Ascending aorta (tissue), 2 donors: ENCODE measurements at regions not wholly inside any gene's neighbourhood (a gene's known extent, or its start where the extent isn't known, plus 50 kb on each side); places are given as distances from the start of the nearest gene placed in this dataset.
"Not testable (repeated sequence)": the region's sequence is repeated elsewhere in the genome, so short reads cannot be mapped to it uniquely, and the experiment has no call there.

ENCODE experiments used
- DNase-seq, 2 donors: peaks; one replicate each; pipeline ENCODE4 v3.0.0-alpha.2; 2019; ENCODE audit warnings: low spot score in 2 of 2
- H3K27ac ChIP-seq, 2 donors: fragments of 200-600 bp; sonication (generic); one replicate each; pipeline ENCODE4 v1.5.1; 2016 to 2017; ENCODE audit warnings: mild to moderate bottlenecking in 1 of 2
- H3K27me3 ChIP-seq: fragments of 200-600 bp; sonication (generic); one replicate; pipeline ENCODE4 v1.5.1; 2017
- H3K36me3 ChIP-seq, 2 donors: fragments of 200-600 bp; sonication (generic); one replicate each; pipeline ENCODE4 v1.5.1; 2016
- H3K4me1 ChIP-seq, 2 donors: fragments of 200-600 bp; sonication (generic); one replicate each; pipeline ENCODE4 v1.5.1; 2016 to 2017; ENCODE audit warnings: mild to moderate bottlenecking in 1 of 2
- H3K4me3 ChIP-seq, 2 donors: fragments of 200-600 bp; sonication (generic); one replicate each; pipeline ENCODE4 v1.5.1; 2016 to 2017; ENCODE audit warnings: mild to moderate bottlenecking in 1 of 2
- H3K9me3 ChIP-seq, 2 donors: fragments of 200-600 bp; sonication (generic); one replicate each; pipeline ENCODE4 v1.5.1; 2016
- intact Hi-C: fragments of 100-400 bp; cut with DNase I; formaldehyde crosslinking; loops from one replicate; pipeline ENCODE4 v1.15.1; 2023
- TF ChIP-seq, protein P1 (sequence below), 3 experiments: fragments of 200-600 bp in 2 of 3; fragments of 450-650 bp in 1 of 3; sonication (generic) in 2 of 3; IDR thresholded peaks; one replicate each; pipeline ENCODE4 v1.5.1; 2016 to 2019; ENCODE audit warnings: antibody characterized with exemption in 3 of 3, mild to moderate bottlenecking in 1 of 3, moderate library complexity in 1 of 3

- H3K9me3 ChIP-seq, result no peaks in the 10 kb centered on the region
- no peak overlapping the region for H3K4me3 ChIP-seq
- no peak overlapping the region for H3K27ac ChIP-seq
- no peaks in the 10 kb centered on the region for H3K4me1 ChIP-seq
- no peaks in the 10 kb centered on the region for H3K27me3 ChIP-seq
- H3K36me3 ChIP-seq, result no peaks in the 10 kb centered on the region
- TF ChIP-seq, protein P1, sequence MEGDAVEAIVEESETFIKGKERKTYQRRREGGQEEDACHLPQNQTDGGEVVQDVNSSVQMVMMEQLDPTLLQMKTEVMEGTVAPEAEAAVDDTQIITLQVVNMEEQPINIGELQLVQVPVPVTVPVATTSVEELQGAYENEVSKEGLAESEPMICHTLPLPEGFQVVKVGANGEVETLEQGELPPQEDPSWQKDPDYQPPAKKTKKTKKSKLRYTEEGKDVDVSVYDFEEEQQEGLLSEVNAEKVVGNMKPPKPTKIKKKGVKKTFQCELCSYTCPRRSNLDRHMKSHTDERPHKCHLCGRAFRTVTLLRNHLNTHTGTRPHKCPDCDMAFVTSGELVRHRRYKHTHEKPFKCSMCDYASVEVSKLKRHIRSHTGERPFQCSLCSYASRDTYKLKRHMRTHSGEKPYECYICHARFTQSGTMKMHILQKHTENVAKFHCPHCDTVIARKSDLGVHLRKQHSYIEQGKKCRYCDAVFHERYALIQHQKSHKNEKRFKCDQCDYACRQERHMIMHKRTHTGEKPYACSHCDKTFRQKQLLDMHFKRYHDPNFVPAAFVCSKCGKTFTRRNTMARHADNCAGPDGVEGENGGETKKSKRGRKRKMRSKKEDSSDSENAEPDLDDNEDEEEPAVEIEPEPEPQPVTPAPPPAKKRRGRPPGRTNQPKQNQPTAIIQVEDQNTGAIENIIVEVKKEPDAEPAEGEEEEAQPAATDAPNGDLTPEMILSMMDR (IDR thresholded peaks at IDR 0.05), result no peak
- intact Hi-C loops, result no loop called here
- DNase-seq, result no peak
Measured at GRCh38 chr11:69898123-69898522, 78.9 kb upstream of the FGF3 start.

- Histone ChIP-seq H3K9me3 (no peaks in the 10 kb centered on the region), H3K27me3 (no peaks in the 10 kb centered on the region), H3K4me1 (no peaks in the 10 kb centered on the region), H3K27ac (no peak overlapping the region), H3K36me3 (no peaks in the 10 kb centered on the region), H3K4me3 (no peak overlapping the region)
- DNase-seq, result no peak
- TF ChIP-seq, protein P1 (IDR thresholded peaks at IDR 0.05), result no peak
- intact Hi-C loops, result no loop called here
Measured at GRCh38 chr11:69899957-69900821, 81.0 kb upstream of the FGF3 start.

- DNase-seq, H3K36me3 ChIP-seq, H3K9me3 ChIP-seq, intact Hi-C loops, H3K4me3 ChIP-seq, H3K4me1 ChIP-seq, H3K27ac ChIP-seq, H3K27me3 ChIP-seq: not testable (repeated sequence)
Measured at GRCh38 chr11:69900822-69901302, 81.6 kb upstream of the FGF3 start.

DNA sequence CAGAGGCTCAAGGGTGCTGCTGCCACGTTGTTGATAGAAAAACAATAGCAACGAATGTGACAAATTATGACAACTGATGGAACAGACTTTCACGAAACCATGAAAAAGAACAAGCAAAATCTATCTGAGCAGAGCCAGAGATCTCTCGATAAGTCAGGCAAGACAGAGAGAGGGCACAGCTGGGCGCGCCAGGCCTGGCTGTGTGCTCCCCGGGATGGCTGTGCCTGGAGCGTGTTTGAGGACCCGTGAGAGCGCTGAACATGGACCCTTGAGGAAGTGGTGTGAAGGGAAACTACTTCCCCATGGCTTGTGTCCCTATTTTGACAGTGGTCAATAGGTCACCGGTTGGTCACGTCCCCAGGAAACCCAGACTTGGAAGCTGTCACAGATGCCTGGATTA is 83.1 kb upstream of the FGF3 start:
- Histone ChIP-seq H3K9me3 (no peaks in the 10 kb centered on the region), H3K27me3 (no peaks in the 10 kb centered on the region), H3K36me3 (no peaks in the 10 kb centered on the region), H3K27ac (no peak overlapping the region), H3K4me3 (no peak overlapping the region), H3K4me1 (no peaks in the 10 kb centered on the region)
- no peak for DNase-seq
- intact Hi-C loops, result no loop called here
- TF ChIP-seq, protein P1 (IDR thresholded peaks at IDR 0.05), result no peak

- Histone ChIP-seq H3K4me3 (no peak overlapping the region), H3K4me1 (no peaks in the 10 kb centered on the region), H3K9me3 (no peaks in the 10 kb centered on the region), H3K27me3 (no peaks in the 10 kb centered on the region), H3K27ac (no peak overlapping the region), H3K36me3 (no peaks in the 10 kb centered on the region)
- TF ChIP-seq, protein P1 (IDR thresholded peaks at IDR 0.05), result no peak
- no peak for DNase-seq
- intact Hi-C loops, result no loop called here
Measured at GRCh38 chr11:69903211-69903610, 84.0 kb upstream of the FGF3 start.

DNA sequence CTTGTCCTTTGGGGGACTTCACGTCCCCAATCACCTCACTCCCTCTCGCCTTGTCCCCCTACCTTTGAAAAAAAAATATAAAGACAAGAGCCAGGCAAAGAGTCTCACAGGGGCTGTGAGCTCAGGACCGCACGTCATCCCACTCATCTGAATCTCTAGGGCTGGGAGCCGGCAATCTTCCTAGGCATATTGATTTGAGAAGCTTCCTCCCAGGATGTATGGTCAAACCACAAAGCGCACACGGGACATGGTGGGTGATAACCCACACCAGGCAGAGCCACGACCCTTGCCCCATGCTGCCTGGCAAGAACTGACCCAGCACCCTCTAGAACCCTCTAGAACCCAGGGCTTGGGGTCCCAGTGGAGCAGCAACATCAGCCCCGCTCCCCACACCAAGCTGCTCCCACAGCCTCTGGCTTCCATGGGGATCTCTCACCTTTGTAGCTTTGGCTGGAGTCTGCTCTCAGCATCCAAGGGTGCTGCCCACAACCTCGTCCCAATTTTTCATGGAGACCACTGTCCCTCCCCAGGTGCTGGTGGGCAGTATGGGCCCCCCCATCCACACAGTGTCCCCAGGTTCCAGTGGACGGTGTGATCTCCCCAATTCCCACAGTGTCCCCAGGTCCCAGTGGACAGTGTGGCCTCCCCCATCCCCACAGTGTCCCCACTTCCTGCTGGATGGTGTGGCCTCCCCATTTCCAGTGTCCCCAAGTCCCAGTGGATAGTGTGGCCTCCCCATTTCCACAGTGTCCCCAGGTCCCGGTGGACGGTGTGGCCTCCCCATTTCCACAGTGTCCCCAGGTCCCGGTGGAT is 85.2 kb upstream of the FGF3 start:
- intact Hi-C loops, result no loop called here

More for the DNA sequence above, 85.2 kb upstream of the FGF3 start:
- Histone ChIP-seq H3K27ac (no peak overlapping the region), H3K4me1 (no peaks in the 10 kb centered on the region), H3K36me3 (no peaks in the 10 kb centered on the region), H3K4me3 (no peak overlapping the region), H3K9me3 (no peaks in the 10 kb centered on the region), H3K27me3 (no peaks in the 10 kb centered on the region)
- TF ChIP-seq, protein P1 (IDR thresholded peaks at IDR 0.05), result no peak
- DNase-seq, result no peak
